ENCODE measurements at regions not wholly inside any gene's neighbourhood (a gene's known extent, or its start where the extent isn't known, plus 50 kb on each side); places are given as distances from the start of the nearest gene placed in this dataset.

- H3K4me2 ChIP-seq (ENCODE audit: insufficient read depth in 1 of 2, low read depth in 2 of 2, low read length in 2 of 2), result no peak overlapping the region
- ChIA-PET POLR2A (ENCODE audit: partially characterized antibody) (interaction anchor here (1.1 kb wide), 1 partner anchor 35 kb away, joined by 3 read pairs; no protein-coding TSS in a partner anchor), CTCF (ENCODE audit: partially characterized antibody) (no interaction called here)
- no peak for TF ChIP-seq RBBP5 (IDR thresholded peaks at IDR 0.05; ENCODE audit: borderline replicate concordance, low read depth, low read length)
- TF ChIP-seq ASH2L (IDR thresholded peaks at IDR 0.05; ENCODE audit: low read length), result no peak
- TF ChIP-seq CBX5 (IDR thresholded peaks at IDR 0.05; ENCODE audit: low read depth, low read length), result no peak
These were observed 70.1 kb upstream of the SH3RF1 start for GRCh38 chr4:169340834-169341233.

More at GRCh38 chr4:169340834-169341233, 70.1 kb upstream of the SH3RF1 start:
- Histone ChIP-seq H2BK12ac (ENCODE audit: low read depth, low read length) (no peak overlapping the region), H3K9ac (replicated peaks in 1 of 4; ENCODE audit: extremely low read depth in 1 of 4, low read depth in 3 of 4, low read length in 3 of 4) (no peak overlapping the region), H3K4me3 (ENCODE audit: extremely low read depth in 1 of 4, insufficient read depth in 2 of 4, low read depth in 3 of 4, low read length in 4 of 4) (no peak overlapping the region), H3K23me2 (ENCODE audit: low read depth, low read length) (no peaks in the 10 kb centered on the region), H2AFZ (ENCODE audit: low read length) (no peak overlapping the region), H3K79me2 (ENCODE audit: control insufficient read depth in 1 of 2, insufficient read depth in 2 of 2, low read length in 2 of 2) (no peaks in the 10 kb centered on the region), H4K91ac (replicated peaks; ENCODE audit: insufficient read length, low read length) (no peak overlapping the region), H3K36me3 (ENCODE audit: control insufficient read depth in 2 of 4, insufficient read depth in 4 of 4, low read length in 3 of 4) (no peaks in the 10 kb centered on the region), H3K4me1 (replicated peaks in 1 of 4; ENCODE audit: control insufficient read depth in 3 of 4, insufficient read depth in 4 of 4, low read length in 3 of 4) (no peaks in the 10 kb centered on the region), H4K5ac (ENCODE audit: insufficient read length, low read depth, low read length) (no peak overlapping the region), H2BK15ac (ENCODE audit: low read length) (no peak overlapping the region), H4K20me1 (replicated peaks in 1 of 2; ENCODE audit: control insufficient read depth in 1 of 2, insufficient read depth in 2 of 2, low read length in 2 of 2) (no peaks in the 10 kb centered on the region), H3K27ac (ENCODE audit: low read depth, low read length) (no peak overlapping the region), H3K27me3 (replicated peaks in 1 of 4; ENCODE audit: control insufficient read depth in 3 of 4, extremely low read depth in 1 of 4, insufficient read depth in 3 of 4, low read length in 3 of 4) (peaks cover 0 to 1% (median 0%) of the 10 kb centered on the region in 4 experiments; a peak in 1 of 7 replicates), H4K8ac (ENCODE audit: extremely low read depth, insufficient read depth, low read length) (no peak overlapping the region), H3K18ac (ENCODE audit: extremely low read depth, low read length) (no peak overlapping the region), H3K79me1 (ENCODE audit: low read depth, low read length) (no peaks in the 10 kb centered on the region), H3K56ac (replicated peaks; ENCODE audit: insufficient read length, low read depth, low read length) (no peak overlapping the region), H2AK5ac (ENCODE audit: low read depth, low read length) (no peak overlapping the region), H3K4ac (replicated peaks; ENCODE audit: insufficient read length, low read depth, low read length) (no peak overlapping the region), H2BK5ac (ENCODE audit: low read depth, low read length) (no peak overlapping the region), H3K9me3 (ENCODE audit: insufficient read depth in 2 of 2, low read depth in 1 of 2, low read length in 1 of 2) (no peaks in the 10 kb centered on the region), H2BK120ac (replicated peaks; ENCODE audit: low read depth, low read length) (no peak overlapping the region), H3K14ac (ENCODE audit: insufficient read length) (no peak overlapping the region), H2BK20ac (ENCODE audit: low read length) (no peak overlapping the region), H3K23ac (ENCODE audit: insufficient read length) (no peak overlapping the region)
- FAIRE-seq, result no peak
- 93% methylated on average over 3 of the region's 3 CpGs; no CpG with 5 or more reads in 1 of the 2 experiments for WGBS, 2 experiments (ENCODE audit: extremely low coverage in 1 of 2, insufficient coverage in 1 of 2, insufficient read length in 1 of 2, insufficient replicate concordance in 2 of 2, low coverage in 1 of 2, low lambda C conversion rate in 2 of 2, missing lambda C conversion rate in 1 of 2)
- DNase-seq (ENCODE audit: low read depth in 1 of 2, low spot score in 2 of 2), result no peak
